Heart left ventricle (tissue), 13 donors: ENCODE measurements at regions not wholly inside any gene's neighbourhood (a gene's known extent, or its start where the extent isn't known, plus 50 kb on each side); places are given as distances from the start of the nearest gene placed in this dataset.

ENCODE experiments used
- POLR2A ChIP-seq, 2 donors: fragments of 450-650 bp; IDR thresholded peaks; one replicate each; pipeline ENCODE4 v1.6.1; 2017; ENCODE audit warnings: antibody characterized with exemption in 2 of 2, mild to moderate bottlenecking in 2 of 2, moderate library complexity in 2 of 2
- TF ChIP-seq, protein P1 (sequence below), 12 donors: fragments of 200-600 bp; sonication (generic) in 4 of 12; IDR thresholded peaks; one replicate each; pipeline versions ENCODE4 v1.5.0 to v1.8.0; 2018 to 2022; ENCODE audit warnings: antibody characterized with exemption in 12 of 12, mild to moderate bottlenecking in 5 of 12
- donor health status: ischemic (EF 13 %, LVEDD 7.1; RV severe dilation, severe dysfunction).
- donor health status: DM: no; HTN: yes; CAD: no.
- donor health status: DM: no; HTN: no; CAD: no.
- donor health status: ischemic (EF 25% LVEDD 6.9; RV normal size, moderate dysfunction).
- donor health status: ischemic (EF 25% LVEDD 5.7; RV mildly dilated, moderate dysfunction).
- donor health status: ischemic (EF 35%, LVEDD 5.7; RV mildly dilated, moderate dysfunction).
- donor health status: nonischemic (EF 11% LVEDD 7.7; RV severe dilation, severe dysfunction).
- donor health status: DM: yes; HTN: yes; CAD: no.
- donor health status: PGD.
- donor health status: ischemic (EF 29% LVEDD 5.4; RV normal size, mild dysfunction).
- donor health status: nonischemic (EF 23%, LVEDD 6.1; RV moderate dilation, normal function).

DNA sequence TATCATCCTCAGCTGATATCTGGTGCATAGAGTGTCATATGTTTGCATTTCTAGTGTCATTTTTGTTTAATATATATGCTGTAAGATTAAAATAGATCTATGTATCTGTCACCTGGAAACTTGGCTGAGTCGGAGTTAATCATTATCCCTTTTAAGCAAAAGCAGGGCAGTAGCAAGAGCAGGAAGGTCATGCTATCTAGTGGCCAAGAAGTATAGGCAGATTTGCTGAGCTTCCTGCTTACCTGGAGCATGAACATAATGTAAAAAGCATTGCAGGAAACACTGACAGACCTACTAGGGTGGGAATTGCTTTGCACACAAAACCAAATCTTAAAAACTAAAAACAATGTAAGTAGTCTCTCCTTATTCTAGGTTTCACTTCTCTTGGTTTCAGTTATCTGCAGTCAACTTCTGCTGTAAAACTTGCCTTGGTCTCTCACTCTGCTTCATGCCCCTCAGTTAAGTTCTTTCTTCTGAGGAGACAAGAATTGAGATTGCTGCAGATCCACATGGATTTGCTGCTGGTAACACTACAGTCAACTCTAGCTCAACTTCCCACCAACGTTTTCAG, 295.3 kb downstream of the CDH7 start:
- TF ChIP-seq, protein P1, sequence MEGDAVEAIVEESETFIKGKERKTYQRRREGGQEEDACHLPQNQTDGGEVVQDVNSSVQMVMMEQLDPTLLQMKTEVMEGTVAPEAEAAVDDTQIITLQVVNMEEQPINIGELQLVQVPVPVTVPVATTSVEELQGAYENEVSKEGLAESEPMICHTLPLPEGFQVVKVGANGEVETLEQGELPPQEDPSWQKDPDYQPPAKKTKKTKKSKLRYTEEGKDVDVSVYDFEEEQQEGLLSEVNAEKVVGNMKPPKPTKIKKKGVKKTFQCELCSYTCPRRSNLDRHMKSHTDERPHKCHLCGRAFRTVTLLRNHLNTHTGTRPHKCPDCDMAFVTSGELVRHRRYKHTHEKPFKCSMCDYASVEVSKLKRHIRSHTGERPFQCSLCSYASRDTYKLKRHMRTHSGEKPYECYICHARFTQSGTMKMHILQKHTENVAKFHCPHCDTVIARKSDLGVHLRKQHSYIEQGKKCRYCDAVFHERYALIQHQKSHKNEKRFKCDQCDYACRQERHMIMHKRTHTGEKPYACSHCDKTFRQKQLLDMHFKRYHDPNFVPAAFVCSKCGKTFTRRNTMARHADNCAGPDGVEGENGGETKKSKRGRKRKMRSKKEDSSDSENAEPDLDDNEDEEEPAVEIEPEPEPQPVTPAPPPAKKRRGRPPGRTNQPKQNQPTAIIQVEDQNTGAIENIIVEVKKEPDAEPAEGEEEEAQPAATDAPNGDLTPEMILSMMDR (IDR thresholded peaks at IDR 0.05): no peak
- no peak for TF ChIP-seq POLR2A (IDR thresholded peaks at IDR 0.05)
